ENCODE measurements at regions not wholly inside any gene's neighbourhood (a gene's known extent, or its start where the extent isn't known, plus 50 kb on each side); places are given as distances from the start of the nearest gene placed in this dataset.

DNA sequence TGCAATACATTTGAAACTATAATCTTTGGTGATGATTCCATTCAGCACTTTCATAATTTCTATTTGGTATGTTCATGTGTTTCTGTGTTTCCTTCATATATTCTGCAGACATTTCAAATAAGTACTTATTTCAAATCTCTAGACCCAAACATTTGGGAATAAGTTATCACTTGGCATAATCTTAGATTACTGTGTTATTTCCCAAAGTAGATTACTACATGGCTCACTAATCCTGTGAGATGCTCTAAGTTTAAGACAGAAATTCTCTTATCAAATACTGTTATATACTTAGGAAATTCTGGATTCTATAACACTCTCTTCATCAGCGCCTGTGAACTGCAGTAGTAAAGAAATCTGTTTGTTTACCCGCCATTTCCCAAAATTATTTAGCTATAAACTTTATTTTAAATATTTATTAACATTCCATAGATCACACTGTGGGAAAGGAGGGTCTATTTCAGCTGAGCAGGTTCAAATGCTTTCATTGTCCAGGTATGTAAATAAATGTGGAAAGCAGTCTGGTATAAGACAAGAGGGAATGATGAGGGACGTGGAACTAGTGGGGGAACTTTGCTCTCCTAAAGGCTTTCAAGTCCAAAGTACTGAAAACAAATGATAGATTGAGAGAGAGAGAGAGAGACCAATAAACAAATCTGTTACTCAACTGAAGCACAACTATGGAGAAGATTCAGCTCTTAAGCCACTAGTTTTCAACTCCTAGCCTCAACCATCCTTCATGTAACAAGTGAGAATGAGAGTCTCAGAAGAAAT is 61.8 kb upstream of the TOM1L1 start:
- TF ChIP-seq CTCF (conservative IDR thresholded peaks at IDR 0.05; ENCODE audit: low read length) (no peak), EZH2phosphoT487 (IDR thresholded peaks at IDR 0.05; ENCODE audit: borderline replicate concordance) (no peak)

All from Loucy (cell line).